ENCODE measurements at regions not wholly inside any gene's neighbourhood (a gene's known extent, or its start where the extent isn't known, plus 50 kb on each side); places are given as distances from the start of the nearest gene placed in this dataset.

DNA sequence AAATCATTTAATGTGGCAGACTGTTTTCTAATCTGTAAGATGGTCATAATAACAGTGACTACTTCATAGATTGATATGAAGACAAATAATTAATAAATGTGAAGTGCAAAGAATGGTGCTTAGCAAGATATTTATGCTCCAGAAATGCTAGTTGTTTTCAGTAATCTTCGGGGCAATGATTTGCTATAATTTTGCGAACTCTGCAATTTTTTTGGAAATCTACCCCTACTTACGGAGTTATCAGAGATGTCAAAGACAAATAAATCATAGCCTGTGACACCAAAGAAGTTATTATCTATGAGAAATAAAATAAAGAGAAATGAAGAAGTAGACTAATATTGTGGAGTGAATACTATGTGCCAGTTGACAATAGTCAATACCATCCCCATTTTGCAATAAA is 634.1 kb upstream of the LRRC4C start:
- no peak for TF ChIP-seq TAF1 (IDR thresholded peaks at IDR 0.05; ENCODE audit: low read depth)
- TF ChIP-seq, protein P1, sequence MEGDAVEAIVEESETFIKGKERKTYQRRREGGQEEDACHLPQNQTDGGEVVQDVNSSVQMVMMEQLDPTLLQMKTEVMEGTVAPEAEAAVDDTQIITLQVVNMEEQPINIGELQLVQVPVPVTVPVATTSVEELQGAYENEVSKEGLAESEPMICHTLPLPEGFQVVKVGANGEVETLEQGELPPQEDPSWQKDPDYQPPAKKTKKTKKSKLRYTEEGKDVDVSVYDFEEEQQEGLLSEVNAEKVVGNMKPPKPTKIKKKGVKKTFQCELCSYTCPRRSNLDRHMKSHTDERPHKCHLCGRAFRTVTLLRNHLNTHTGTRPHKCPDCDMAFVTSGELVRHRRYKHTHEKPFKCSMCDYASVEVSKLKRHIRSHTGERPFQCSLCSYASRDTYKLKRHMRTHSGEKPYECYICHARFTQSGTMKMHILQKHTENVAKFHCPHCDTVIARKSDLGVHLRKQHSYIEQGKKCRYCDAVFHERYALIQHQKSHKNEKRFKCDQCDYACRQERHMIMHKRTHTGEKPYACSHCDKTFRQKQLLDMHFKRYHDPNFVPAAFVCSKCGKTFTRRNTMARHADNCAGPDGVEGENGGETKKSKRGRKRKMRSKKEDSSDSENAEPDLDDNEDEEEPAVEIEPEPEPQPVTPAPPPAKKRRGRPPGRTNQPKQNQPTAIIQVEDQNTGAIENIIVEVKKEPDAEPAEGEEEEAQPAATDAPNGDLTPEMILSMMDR (IDR thresholded peaks at IDR 0.05; ENCODE audit: poor library complexity, severe bottlenecking) = no peak
- no peak for TF ChIP-seq POLR2AphosphoS5 (IDR thresholded peaks at IDR 0.05)
- TF ChIP-seq REST (IDR thresholded peaks at IDR 0.05; ENCODE audit: borderline replicate concordance) = no peak
- TF ChIP-seq RAD21 (conservative IDR thresholded peaks at IDR 0.05) = no peak
- TF ChIP-seq EP300 (conservative IDR thresholded peaks at IDR 0.05; ENCODE audit: poor library complexity, severe bottlenecking) = no peak
